ENCODE measurements at regions not wholly inside any gene's neighbourhood (a gene's known extent, or its start where the extent isn't known, plus 50 kb on each side); places are given as distances from the start of the nearest gene placed in this dataset.

DNA sequence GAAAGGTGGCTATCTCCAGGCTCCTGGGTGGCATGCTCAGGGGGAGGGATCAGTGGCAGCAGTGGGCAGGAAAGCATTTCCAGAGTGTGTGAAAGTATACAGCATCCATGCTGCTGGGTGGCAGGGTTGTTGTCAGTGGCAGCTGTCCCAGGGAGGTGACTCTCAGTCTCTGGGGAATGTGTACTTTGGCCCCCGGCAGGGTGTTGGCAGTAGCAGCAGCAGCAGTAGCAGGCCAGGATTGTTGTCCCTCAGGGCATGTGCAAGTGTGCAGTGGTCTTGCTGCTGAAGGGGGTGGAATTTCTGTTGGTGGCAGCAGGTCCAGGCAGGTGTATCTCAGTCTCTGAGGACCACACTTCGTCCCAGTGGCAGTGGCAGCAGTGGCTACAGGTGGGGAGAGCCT is 71.7 kb upstream of the GUCA2B start:
- no peaks in the 10 kb centered on the region for H3K9me3 Mint-ChIP-seq (ENCODE audit: unreplicated experiment)
- BruUV-seq (replicated peaks), result no TSS peak
- H3K4me1 Mint-ChIP-seq (ENCODE audit: insufficient read depth, unreplicated experiment), result no peaks in the 10 kb centered on the region
- CTCF ChIA-PET, result no interaction called here
- no peak overlapping the region for H3K4me3 Mint-ChIP-seq (ENCODE audit: unreplicated experiment)
- H3K27ac Mint-ChIP-seq (ENCODE audit: low read depth, unreplicated experiment), result no peak overlapping the region
- intact Hi-C loops (cut with micrococcal nuclease), result no loop called here
- H3K27me3 Mint-ChIP-seq (ENCODE audit: insufficient read depth, unreplicated experiment), result peaks cover 78% of the 10 kb centered on the region
- H3K36me3 Mint-ChIP-seq (ENCODE audit: insufficient read depth, unreplicated experiment), result no peaks in the 10 kb centered on the region
- DNase-seq (ENCODE audit: unreplicated experiment), result no peak
- TF ChIP-seq, protein P1, sequence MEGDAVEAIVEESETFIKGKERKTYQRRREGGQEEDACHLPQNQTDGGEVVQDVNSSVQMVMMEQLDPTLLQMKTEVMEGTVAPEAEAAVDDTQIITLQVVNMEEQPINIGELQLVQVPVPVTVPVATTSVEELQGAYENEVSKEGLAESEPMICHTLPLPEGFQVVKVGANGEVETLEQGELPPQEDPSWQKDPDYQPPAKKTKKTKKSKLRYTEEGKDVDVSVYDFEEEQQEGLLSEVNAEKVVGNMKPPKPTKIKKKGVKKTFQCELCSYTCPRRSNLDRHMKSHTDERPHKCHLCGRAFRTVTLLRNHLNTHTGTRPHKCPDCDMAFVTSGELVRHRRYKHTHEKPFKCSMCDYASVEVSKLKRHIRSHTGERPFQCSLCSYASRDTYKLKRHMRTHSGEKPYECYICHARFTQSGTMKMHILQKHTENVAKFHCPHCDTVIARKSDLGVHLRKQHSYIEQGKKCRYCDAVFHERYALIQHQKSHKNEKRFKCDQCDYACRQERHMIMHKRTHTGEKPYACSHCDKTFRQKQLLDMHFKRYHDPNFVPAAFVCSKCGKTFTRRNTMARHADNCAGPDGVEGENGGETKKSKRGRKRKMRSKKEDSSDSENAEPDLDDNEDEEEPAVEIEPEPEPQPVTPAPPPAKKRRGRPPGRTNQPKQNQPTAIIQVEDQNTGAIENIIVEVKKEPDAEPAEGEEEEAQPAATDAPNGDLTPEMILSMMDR (IDR thresholded peaks at IDR 0.05; ENCODE audit: unreplicated experiment), result no peak
- POLR2A ChIA-PET, result no interaction called here

DNA sequence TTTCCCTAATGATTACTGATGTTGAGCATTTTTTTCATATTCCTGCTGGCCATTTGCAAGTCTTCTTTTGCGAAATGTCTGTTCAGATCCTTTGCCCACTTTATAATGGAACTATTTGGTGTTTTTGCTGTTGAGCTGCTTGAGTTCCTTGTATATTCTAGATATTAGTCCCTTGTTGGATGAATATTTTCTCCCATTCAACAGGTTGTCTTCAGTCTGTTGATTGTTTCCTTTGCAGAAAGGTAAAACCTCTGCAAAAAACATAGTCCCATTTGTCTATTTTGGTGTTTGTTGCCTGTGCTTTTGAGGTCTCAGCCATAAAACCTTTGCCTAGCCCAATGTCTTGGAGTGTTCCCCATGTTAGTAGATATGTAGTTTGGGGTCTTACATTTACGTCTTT is 78.0 kb upstream of the GUCA2B start:
- peaks cover 98% of the 10 kb centered on the region for H3K27me3 Mint-ChIP-seq (ENCODE audit: insufficient read depth, unreplicated experiment)
- no peaks in the 10 kb centered on the region for H3K36me3 Mint-ChIP-seq (ENCODE audit: insufficient read depth, unreplicated experiment)
- H3K27ac Mint-ChIP-seq (ENCODE audit: low read depth, unreplicated experiment), result no peak overlapping the region
- no TSS peak for BruUV-seq (replicated peaks)
- intact Hi-C loops (cut with micrococcal nuclease), result no loop called here
- no peak overlapping the region for H3K4me3 Mint-ChIP-seq (ENCODE audit: unreplicated experiment)
- ChIA-PET POLR2A (no interaction called here), CTCF (no interaction called here)
- no peak for DNase-seq (ENCODE audit: unreplicated experiment)
- H3K9me3 Mint-ChIP-seq (ENCODE audit: unreplicated experiment), result peaks cover 8% of the 10 kb centered on the region
- TF ChIP-seq, protein P1 (IDR thresholded peaks at IDR 0.05; ENCODE audit: unreplicated experiment), result no peak
- no peaks in the 10 kb centered on the region for H3K4me1 Mint-ChIP-seq (ENCODE audit: insufficient read depth, unreplicated experiment)

DNA sequence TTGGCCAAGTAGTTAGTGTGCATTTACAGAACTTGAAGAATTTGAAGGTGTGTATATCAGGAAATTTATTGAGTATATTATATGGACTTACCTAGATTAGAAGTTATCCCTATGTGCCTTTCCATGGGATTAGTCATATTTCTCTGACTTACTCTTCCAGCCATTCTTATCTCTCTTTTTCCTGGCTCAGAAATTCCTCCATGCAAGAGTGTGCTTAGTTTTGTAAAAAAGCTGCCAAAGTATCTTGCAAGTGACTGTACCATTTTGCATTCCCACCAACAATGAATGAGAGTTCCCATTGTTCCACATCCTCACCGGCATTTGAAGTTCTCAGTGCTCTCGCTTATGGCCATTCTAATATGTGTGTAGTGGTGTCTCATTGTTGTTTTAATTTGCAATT is 82.2 kb upstream of the GUCA2B start:
- H3K4me1 Mint-ChIP-seq (ENCODE audit: insufficient read depth, unreplicated experiment), result no peaks in the 10 kb centered on the region
- intact Hi-C loops (cut with micrococcal nuclease), result no loop called here
- no peak overlapping the region for H3K27ac Mint-ChIP-seq (ENCODE audit: low read depth, unreplicated experiment)
- no peak overlapping the region for H3K4me3 Mint-ChIP-seq (ENCODE audit: unreplicated experiment)
- ChIA-PET CTCF (no interaction called here), POLR2A (no interaction called here)
- no peak for DNase-seq (ENCODE audit: unreplicated experiment)
- peaks cover 100% of the 10 kb centered on the region for H3K27me3 Mint-ChIP-seq (ENCODE audit: insufficient read depth, unreplicated experiment)
- TF ChIP-seq, protein P1 (IDR thresholded peaks at IDR 0.05; ENCODE audit: unreplicated experiment), result no peak
- BruUV-seq (replicated peaks), result no TSS peak
- H3K36me3 Mint-ChIP-seq (ENCODE audit: insufficient read depth, unreplicated experiment), result no peaks in the 10 kb centered on the region
- H3K9me3 Mint-ChIP-seq (ENCODE audit: unreplicated experiment), result peaks cover 8% of the 10 kb centered on the region

DNA sequence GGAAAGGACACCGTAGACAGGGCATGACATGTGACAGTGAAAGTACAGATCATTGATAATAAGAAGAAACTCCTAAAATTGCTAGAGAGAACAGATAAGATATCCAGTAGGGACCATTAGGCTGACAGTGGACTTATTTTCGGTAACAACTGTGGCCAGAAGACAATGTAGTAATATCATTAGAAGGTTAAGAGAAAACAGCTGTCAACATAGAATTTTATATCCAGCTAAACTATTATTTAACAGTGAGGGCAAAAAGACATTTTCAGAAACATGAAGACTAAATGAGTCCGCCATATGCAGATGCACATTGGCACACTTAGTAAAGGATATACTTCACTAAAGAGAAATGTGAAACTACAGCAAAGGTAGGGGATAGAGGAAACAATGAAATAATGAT is 95.4 kb upstream of the GUCA2B start:
- POLR2A ChIA-PET, result no interaction called here
- no peaks in the 10 kb centered on the region for H3K36me3 Mint-ChIP-seq (ENCODE audit: insufficient read depth, unreplicated experiment)
- H3K4me1 Mint-ChIP-seq (ENCODE audit: insufficient read depth, unreplicated experiment), result no peaks in the 10 kb centered on the region
- H3K27ac Mint-ChIP-seq (ENCODE audit: low read depth, unreplicated experiment), result no peak overlapping the region
- no peak for DNase-seq (ENCODE audit: unreplicated experiment)
- TF ChIP-seq, protein P1 (IDR thresholded peaks at IDR 0.05; ENCODE audit: unreplicated experiment), result no peak
- peaks cover 10% of the 10 kb centered on the region for H3K9me3 Mint-ChIP-seq (ENCODE audit: unreplicated experiment)
- H3K4me3 Mint-ChIP-seq (ENCODE audit: unreplicated experiment), result no peak overlapping the region
- peaks cover 29% of the 10 kb centered on the region for H3K27me3 Mint-ChIP-seq (ENCODE audit: insufficient read depth, unreplicated experiment)
- BruUV-seq (replicated peaks), result no TSS peak
- CTCF ChIA-PET, result no interaction called here
- intact Hi-C loops (cut with micrococcal nuclease), result no loop called here

All from MCF 10A (cell line).